ENCODE measurements at regions not wholly inside any gene's neighbourhood (a gene's known extent, or its start where the extent isn't known, plus 50 kb on each side); places are given as distances from the start of the nearest gene placed in this dataset.

DNA sequence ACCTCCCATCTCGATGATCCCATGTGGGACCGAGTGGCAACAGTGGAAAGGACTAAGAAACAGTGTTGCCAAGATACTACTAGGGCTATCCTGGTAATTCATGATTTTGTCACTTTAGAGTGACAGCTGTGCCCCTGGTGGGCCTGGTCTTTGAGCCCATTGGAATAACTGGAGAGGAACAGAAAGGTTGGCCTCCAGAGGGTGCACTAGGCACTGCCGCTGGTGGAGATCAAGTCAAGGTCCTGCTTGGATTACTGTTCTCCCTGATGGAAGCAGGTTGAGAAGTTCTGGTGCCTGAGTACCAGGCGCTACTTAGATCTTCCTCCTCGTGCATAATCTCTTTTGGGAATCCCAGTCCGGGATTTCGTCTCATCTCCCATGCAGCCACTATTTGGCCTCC lies 129.6 kb downstream of the SEC61B start:
- Histone ChIP-seq H3K4ac (replicated peaks; ENCODE audit: insufficient read length, low read depth, low read length) (no peak overlapping the region), H3K4me2 (ENCODE audit: insufficient read depth in 1 of 2, low read depth in 2 of 2, low read length in 2 of 2) (no peak overlapping the region), H2BK120ac (replicated peaks; ENCODE audit: low read depth, low read length) (no peak overlapping the region), H3K9me3 (ENCODE audit: insufficient read depth in 2 of 2, low read depth in 1 of 2, low read length in 1 of 2) (no peaks in the 10 kb centered on the region), H4K20me1 (replicated peaks in 1 of 2; ENCODE audit: control insufficient read depth in 1 of 2, insufficient read depth in 2 of 2, low read length in 2 of 2) (no peaks in the 10 kb centered on the region), H4K5ac (ENCODE audit: insufficient read length, low read depth, low read length) (no peak overlapping the region), H2BK5ac (ENCODE audit: low read depth, low read length) (no peak overlapping the region), H2BK20ac (ENCODE audit: low read length) (no peak overlapping the region), H3K79me1 (ENCODE audit: low read depth, low read length) (no peaks in the 10 kb centered on the region), H3K4me1 (replicated peaks in 1 of 4; ENCODE audit: control insufficient read depth in 3 of 4, insufficient read depth in 4 of 4, low read length in 3 of 4) (no peaks in the 10 kb centered on the region; a peak in 1 of 7 replicates), H3K79me2 (ENCODE audit: control insufficient read depth in 1 of 2, insufficient read depth in 2 of 2, low read length in 2 of 2) (no peaks in the 10 kb centered on the region), H2BK15ac (ENCODE audit: low read length) (no peak overlapping the region), H4K8ac (ENCODE audit: extremely low read depth, insufficient read depth, low read length) (no peak overlapping the region), H3K23me2 (ENCODE audit: low read depth, low read length) (no peaks in the 10 kb centered on the region), H2BK12ac (ENCODE audit: low read depth, low read length) (no peak overlapping the region), H3K18ac (ENCODE audit: extremely low read depth, low read length) (no peak overlapping the region), H3K9ac (replicated peaks in 1 of 4; ENCODE audit: extremely low read depth in 1 of 4, low read depth in 3 of 4, low read length in 3 of 4) (no peak overlapping the region), H3K14ac (ENCODE audit: insufficient read length) (no peak overlapping the region), H3K4me3 (ENCODE audit: extremely low read depth in 1 of 4, insufficient read depth in 2 of 4, low read depth in 3 of 4, low read length in 4 of 4) (no peak overlapping the region), H3K56ac (replicated peaks; ENCODE audit: insufficient read length, low read depth, low read length) (no peak overlapping the region), H3K36me3 (ENCODE audit: control insufficient read depth in 2 of 4, insufficient read depth in 4 of 4, low read length in 3 of 4) (no peaks in the 10 kb centered on the region), H2AK5ac (ENCODE audit: low read depth, low read length) (no peak overlapping the region), H3K27ac (ENCODE audit: low read depth, low read length) (no peak overlapping the region), H3K23ac (ENCODE audit: insufficient read length) (no peak overlapping the region), H3K27me3 (replicated peaks in 1 of 4; ENCODE audit: control insufficient read depth in 3 of 4, extremely low read depth in 1 of 4, insufficient read depth in 3 of 4, low read length in 3 of 4) (no peaks in the 10 kb centered on the region; a peak in 1 of 7 replicates), H2AFZ (ENCODE audit: low read length) (no peak overlapping the region), H4K91ac (replicated peaks; ENCODE audit: insufficient read length, low read length) (no peak overlapping the region)
- no peak for TF ChIP-seq JUND (IDR thresholded peaks at IDR 0.05; ENCODE audit: low read length)
- no peak for TF ChIP-seq NANOG (IDR thresholded peaks at IDR 0.05; ENCODE audit: insufficient read depth, low read depth, low read length, poor library complexity, severe bottlenecking)
- TF ChIP-seq RAD21 (IDR thresholded peaks at IDR 0.05 in 1 of 2, conservative IDR thresholded peaks at IDR 0.05 in 1 of 2; ENCODE audit: low read depth in 2 of 2, low read length in 2 of 2): peak; percentile 47 to 66
- no peak for TF ChIP-seq BRCA1 (IDR thresholded peaks at IDR 0.05; ENCODE audit: low read depth, low read length)
- no peak for TF ChIP-seq EZH2 (IDR thresholded peaks at IDR 0.05; ENCODE audit: low read depth, low read length, severe bottlenecking)
- no peak for TF ChIP-seq GTF2F1 (IDR thresholded peaks at IDR 0.05; ENCODE audit: borderline replicate concordance, low read depth, low read length)
- TF ChIP-seq, protein P1, sequence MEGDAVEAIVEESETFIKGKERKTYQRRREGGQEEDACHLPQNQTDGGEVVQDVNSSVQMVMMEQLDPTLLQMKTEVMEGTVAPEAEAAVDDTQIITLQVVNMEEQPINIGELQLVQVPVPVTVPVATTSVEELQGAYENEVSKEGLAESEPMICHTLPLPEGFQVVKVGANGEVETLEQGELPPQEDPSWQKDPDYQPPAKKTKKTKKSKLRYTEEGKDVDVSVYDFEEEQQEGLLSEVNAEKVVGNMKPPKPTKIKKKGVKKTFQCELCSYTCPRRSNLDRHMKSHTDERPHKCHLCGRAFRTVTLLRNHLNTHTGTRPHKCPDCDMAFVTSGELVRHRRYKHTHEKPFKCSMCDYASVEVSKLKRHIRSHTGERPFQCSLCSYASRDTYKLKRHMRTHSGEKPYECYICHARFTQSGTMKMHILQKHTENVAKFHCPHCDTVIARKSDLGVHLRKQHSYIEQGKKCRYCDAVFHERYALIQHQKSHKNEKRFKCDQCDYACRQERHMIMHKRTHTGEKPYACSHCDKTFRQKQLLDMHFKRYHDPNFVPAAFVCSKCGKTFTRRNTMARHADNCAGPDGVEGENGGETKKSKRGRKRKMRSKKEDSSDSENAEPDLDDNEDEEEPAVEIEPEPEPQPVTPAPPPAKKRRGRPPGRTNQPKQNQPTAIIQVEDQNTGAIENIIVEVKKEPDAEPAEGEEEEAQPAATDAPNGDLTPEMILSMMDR (IDR thresholded peaks at IDR 0.05; ENCODE audit: control extremely low read depth in 1 of 3, insufficient read depth in 1 of 3, low read depth in 1 of 3, low read length in 3 of 3): peak; percentile 24 to 36 (median 24)
- DNase-seq (ENCODE audit: low read depth in 1 of 2, low spot score in 2 of 2) (no peak), FAIRE-seq (no peak)
- ChIA-PET CTCF (ENCODE audit: partially characterized antibody) (interaction anchor here (1.0 kb wide), 2 partner anchors 20 to 27 kb away, joined by 3 read pairs; no protein-coding TSS in a partner anchor), POLR2A (ENCODE audit: partially characterized antibody) (no interaction called here)
- 85% methylated on average over 7 of the region's 7 CpGs; no CpG with 5 or more reads in 1 of the 2 experiments for WGBS, 2 experiments (ENCODE audit: extremely low coverage in 1 of 2, insufficient coverage in 1 of 2, insufficient read length in 1 of 2, insufficient replicate concordance in 2 of 2, low coverage in 1 of 2, low lambda C conversion rate in 2 of 2, missing lambda C conversion rate in 1 of 2)
